MCF 10A (cell line): ENCODE measurements at regions not wholly inside any gene's neighbourhood (a gene's known extent, or its start where the extent isn't known, plus 50 kb on each side); places are given as distances from the start of the nearest gene placed in this dataset.

Experiments used
- BruUV-seq: library from RNA; stranded (reverse); fragments of 400-500 nt; replicated peaks from 2 replicates; lab custom pipeline; 2021; lab: Mats Ljungman, UMichigan
- CTCF ChIA-PET: fragments of 300-600 bp; sonication (Branson Sonifier 250); formaldehyde crosslinking; extraction: SDS; loops from one replicate; lab custom pipeline; 2021; ENCODE audit warnings: antibody characterized with exemption, inconsistent platforms; lab: Yijun Ruan, JAX
- POLR2A ChIA-PET: fragments of 300-600, 350-650 bp; sonication (Branson Sonifier 250); formaldehyde crosslinking; extraction: SDS; loops from one replicate; lab custom pipeline; 2020; ENCODE audit warnings: antibody characterized with exemption, inconsistent platforms; lab: Yijun Ruan, JAX
- DNase-seq: peaks from one replicate; pipeline ENCODE4 v3.0.0-alpha.2; 2018; ENCODE audit not compliant: unreplicated experiment
- H3K27ac Mint-ChIP-seq: one replicate; pipeline ENCODE4 v1.8.0; 2022; ENCODE audit warnings: mild to moderate bottlenecking, low read depth, mixed read lengths; ENCODE audit not compliant: unreplicated experiment
- H3K27me3 Mint-ChIP-seq: one replicate; pipeline ENCODE4 v1.8.0; 2022; ENCODE audit warnings: mixed read lengths; ENCODE audit not compliant: insufficient read depth, unreplicated experiment
- H3K36me3 Mint-ChIP-seq: one replicate; pipeline ENCODE4 v1.8.0; 2022; ENCODE audit warnings: mild to moderate bottlenecking, moderate library complexity, mixed read lengths; ENCODE audit not compliant: insufficient read depth, unreplicated experiment
- H3K4me1 Mint-ChIP-seq: one replicate; pipeline ENCODE4 v1.8.0; 2022; ENCODE audit warnings: mixed read lengths; ENCODE audit not compliant: insufficient read depth, unreplicated experiment
- H3K4me3 Mint-ChIP-seq: one replicate; pipeline ENCODE4 v1.8.0; 2022; ENCODE audit warnings: mild to moderate bottlenecking, moderate library complexity, mixed read lengths; ENCODE audit not compliant: unreplicated experiment
- H3K9me3 Mint-ChIP-seq: one replicate; pipeline ENCODE4 v1.8.0; 2022; ENCODE audit warnings: mixed read lengths; ENCODE audit not compliant: unreplicated experiment
- intact Hi-C: fragments of 100-400 bp; cut with micrococcal nuclease; formaldehyde crosslinking; loops from 2 replicates; pipeline ENCODE4 v1.14.1; 2022
- TF ChIP-seq, protein P1 (sequence below): fragments of 200-600 bp; IDR thresholded peaks from one replicate; pipeline ENCODE4 v1.8.0; 2022; ENCODE audit warnings: antibody characterized with exemption, mild to moderate bottlenecking; ENCODE audit not compliant: unreplicated experiment

GRCh38 chr6:26252077-26252472 is 112.9 kb upstream of the BTN3A2 start:
- H3K4me3 Mint-ChIP-seq = peak overlapping the region; percentile 94
- H3K27ac Mint-ChIP-seq = peak overlapping the region; percentile 63
- H3K9me3 Mint-ChIP-seq = no peaks in the 10 kb centered on the region
- no peaks in the 10 kb centered on the region for H3K27me3 Mint-ChIP-seq
- ChIA-PET CTCF (interaction anchor here (0.6 to 2.5 kb wide), 4 partner anchors 11 to 33 kb away, joined by 3 to 9 read pairs (median 4); a partner anchor contains a TSS), POLR2A (interaction anchor here (0.9 to 2.5 kb wide), 13 partner anchors 9 to 1558 kb away, joined by 3 to 14 read pairs (median 5); a partner anchor contains a TSS)
- H3K36me3 Mint-ChIP-seq = no peaks in the 10 kb centered on the region
- BruUV-seq = no TSS peak
- TF ChIP-seq, protein P1, sequence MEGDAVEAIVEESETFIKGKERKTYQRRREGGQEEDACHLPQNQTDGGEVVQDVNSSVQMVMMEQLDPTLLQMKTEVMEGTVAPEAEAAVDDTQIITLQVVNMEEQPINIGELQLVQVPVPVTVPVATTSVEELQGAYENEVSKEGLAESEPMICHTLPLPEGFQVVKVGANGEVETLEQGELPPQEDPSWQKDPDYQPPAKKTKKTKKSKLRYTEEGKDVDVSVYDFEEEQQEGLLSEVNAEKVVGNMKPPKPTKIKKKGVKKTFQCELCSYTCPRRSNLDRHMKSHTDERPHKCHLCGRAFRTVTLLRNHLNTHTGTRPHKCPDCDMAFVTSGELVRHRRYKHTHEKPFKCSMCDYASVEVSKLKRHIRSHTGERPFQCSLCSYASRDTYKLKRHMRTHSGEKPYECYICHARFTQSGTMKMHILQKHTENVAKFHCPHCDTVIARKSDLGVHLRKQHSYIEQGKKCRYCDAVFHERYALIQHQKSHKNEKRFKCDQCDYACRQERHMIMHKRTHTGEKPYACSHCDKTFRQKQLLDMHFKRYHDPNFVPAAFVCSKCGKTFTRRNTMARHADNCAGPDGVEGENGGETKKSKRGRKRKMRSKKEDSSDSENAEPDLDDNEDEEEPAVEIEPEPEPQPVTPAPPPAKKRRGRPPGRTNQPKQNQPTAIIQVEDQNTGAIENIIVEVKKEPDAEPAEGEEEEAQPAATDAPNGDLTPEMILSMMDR = no peak
- intact Hi-C loops = no loop called here
- DNase-seq = no peak
- peaks cover 7% of the 10 kb centered on the region for H3K4me1 Mint-ChIP-seq

DNA sequence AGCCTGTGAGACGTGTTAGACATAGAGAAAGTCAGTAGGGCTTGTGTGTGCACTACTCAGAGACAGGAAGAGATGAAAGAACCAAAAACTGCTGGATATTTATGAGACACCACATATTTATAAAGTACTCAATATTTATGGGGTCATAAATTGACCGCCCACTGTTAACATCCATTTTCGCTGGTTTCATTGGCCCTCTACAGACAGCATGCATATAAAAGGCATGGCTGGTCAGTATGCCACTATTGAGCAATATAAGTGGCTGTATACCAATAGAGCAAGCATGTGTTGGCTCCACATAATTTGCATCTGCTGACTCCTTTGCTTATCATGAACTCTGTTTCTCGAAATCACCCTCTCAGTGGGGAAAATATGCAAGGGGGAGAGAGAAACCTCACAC is 110.3 kb upstream of the BTN3A2 start:
- no peak for DNase-seq
- POLR2A ChIA-PET = interaction anchor here (0.8 to 8.0 kb wide), 3 partner anchors 17 to 878 kb away, joined by 3 to 55 read pairs (median 4); a partner anchor contains a TSS
- peak overlapping the region; percentile 8 for H3K4me3 Mint-ChIP-seq
- no peaks in the 10 kb centered on the region for H3K36me3 Mint-ChIP-seq
- H3K9me3 Mint-ChIP-seq = no peaks in the 10 kb centered on the region
- H3K27ac Mint-ChIP-seq = no peak overlapping the region
- no peaks in the 10 kb centered on the region for H3K27me3 Mint-ChIP-seq
- CTCF ChIA-PET = interaction anchor here (0.7 kb wide), 1 partner anchor 21 kb away, joined by 3 read pairs; no protein-coding TSS in a partner anchor
- TF ChIP-seq, protein P1 = no peak
- H3K4me1 Mint-ChIP-seq = peaks cover 7% of the 10 kb centered on the region
- intact Hi-C loops = no loop called here
- no TSS peak for BruUV-seq

DNA sequence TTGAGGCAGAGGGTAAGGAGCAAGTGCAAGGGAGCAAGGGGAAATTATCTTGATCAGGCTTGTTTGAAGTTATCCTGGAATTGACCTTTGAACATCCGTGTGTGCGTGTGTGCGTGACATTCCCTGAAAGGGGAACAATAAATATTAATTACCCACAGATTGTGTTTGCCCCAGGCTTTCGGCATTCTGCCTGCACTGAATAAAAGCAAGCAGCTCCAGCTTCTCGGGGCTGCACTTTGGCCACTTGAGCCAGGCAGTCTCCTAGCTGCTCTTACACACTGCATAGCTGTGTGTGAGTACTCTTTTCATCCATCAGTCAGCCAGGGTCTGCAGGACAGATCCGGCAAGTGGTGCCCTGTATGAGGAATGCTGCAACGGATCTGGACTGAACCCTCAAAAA is 107.7 kb upstream of the BTN3A2 start:
- ChIA-PET CTCF (interaction anchor here (0.5 to 2.9 kb wide), 5 partner anchors 10 to 81 kb away, joined by 3 to 11 read pairs (median 5); a partner anchor contains a TSS), POLR2A (interaction anchor here (1.1 to 8.0 kb wide), 3 partner anchors 14 to 1635 kb away, joined by 3 to 55 read pairs (median 8); a partner anchor contains a TSS)
- Mint-ChIP-seq H3K9me3 (no peaks in the 10 kb centered on the region), H3K36me3 (no peaks in the 10 kb centered on the region), H3K4me1 (peaks cover 7% of the 10 kb centered on the region), H3K27me3 (no peaks in the 10 kb centered on the region), H3K4me3 (no peak overlapping the region), H3K27ac (no peak overlapping the region)
- DNase-seq = no peak
- TF ChIP-seq, protein P1 = no peak
- intact Hi-C loops = no loop called here
- BruUV-seq = no TSS peak

DNA sequence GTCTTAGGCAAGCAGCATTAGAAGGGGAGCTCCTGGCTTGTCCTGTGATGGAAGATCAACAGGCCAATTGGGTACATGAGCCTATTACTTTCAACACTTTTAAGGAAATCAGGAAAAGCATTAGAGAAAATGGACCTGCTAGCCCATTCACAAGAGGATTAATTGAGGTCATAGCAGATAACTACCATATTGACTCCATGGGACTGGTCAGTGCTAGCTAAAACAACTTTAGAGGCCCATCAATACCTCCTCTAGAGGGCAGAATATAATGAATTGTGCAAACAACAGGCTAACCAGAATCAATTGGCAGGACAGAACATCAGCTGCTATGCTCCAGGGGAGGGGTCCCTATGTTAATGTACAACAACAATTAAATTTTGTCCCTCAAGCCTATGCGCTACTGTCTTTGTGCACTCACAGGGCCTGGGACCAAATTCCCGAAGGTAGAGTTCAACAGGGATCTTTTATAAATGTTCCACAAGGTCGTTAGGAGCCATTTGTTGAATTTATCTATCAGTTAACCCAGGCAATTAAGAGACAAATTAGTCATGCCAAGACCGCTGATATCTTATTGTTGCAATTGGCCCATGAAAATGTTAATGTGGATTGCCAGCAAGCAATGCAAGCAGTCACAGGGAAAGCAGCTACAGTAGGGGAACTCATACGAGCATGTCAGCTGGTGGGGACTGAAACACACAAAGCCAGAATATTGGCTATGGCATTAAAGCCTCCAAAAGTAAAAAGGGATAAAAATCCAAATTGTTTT is 106.6 kb upstream of the BTN3A2 start:
- CTCF ChIA-PET = interaction anchor here (1.4 to 2.9 kb wide), 3 partner anchors 9 to 22 kb away, joined by 5 to 11 read pairs (median 8); a partner anchor contains a TSS
- no TSS peak for BruUV-seq
- no peak overlapping the region for H3K4me3 Mint-ChIP-seq
- H3K9me3 Mint-ChIP-seq = no peaks in the 10 kb centered on the region
- POLR2A ChIA-PET = interaction anchor here (0.6 to 8.0 kb wide), 5 partner anchors 13 to 1634 kb away, joined by 3 to 55 read pairs (median 3); a partner anchor contains a TSS
- H3K36me3 Mint-ChIP-seq = no peaks in the 10 kb centered on the region
- peak; percentile 24 for DNase-seq
- TF ChIP-seq, protein P1 = peak; percentile 16
- no peaks in the 10 kb centered on the region for H3K27me3 Mint-ChIP-seq
- peaks cover 2% of the 10 kb centered on the region for H3K4me1 Mint-ChIP-seq
- no peak overlapping the region for H3K27ac Mint-ChIP-seq
- intact Hi-C loops = no loop called here
